ENCODE measurements at regions not wholly inside any gene's neighbourhood (a gene's known extent, or its start where the extent isn't known, plus 50 kb on each side); places are given as distances from the start of the nearest gene placed in this dataset.
"Not testable (repeated sequence)": the region's sequence is repeated elsewhere in the genome, so short reads cannot be mapped to it uniquely, and the experiment has no call there.

- ATAC-seq (no peak), DNase-seq (no peak)
- intact Hi-C loops (cut with DNase I) = no loop called here
These were observed 139.6 kb downstream of the TFAP2B start for GRCh38 chr6:50958148-50958697.

- ATAC-seq (no peak), DNase-seq (no peak)
- intact Hi-C loops (cut with DNase I) = no loop called here
These were observed 140.5 kb downstream of the TFAP2B start for GRCh38 chr6:50959081-50959641.

- no peak for ATAC-seq
- DNase-seq = no peak
- intact Hi-C loops (cut with DNase I) = no loop called here
These were observed 142.9 kb downstream of the TFAP2B start for GRCh38 chr6:50961611-50962010.

GRCh38 chr6:50962213-50962759, 143.6 kb downstream of the TFAP2B start:
- DNase-seq = no peak
- no peak for ATAC-seq
- intact Hi-C loops (cut with DNase I) = no loop called here

GRCh38 chr6:50963952-50964351, 145.3 kb downstream of the TFAP2B start:
- DNase-seq (no peak), ATAC-seq (no peak)
- intact Hi-C loops (cut with DNase I) = no loop called here

GRCh38 chr6:50965495-50965894, 146.8 kb downstream of the TFAP2B start:
- DNase-seq (no peak), ATAC-seq (no peak)
- intact Hi-C loops (cut with DNase I) = no loop called here

- DNase-seq (no peak), ATAC-seq (no peak)
- intact Hi-C loops (cut with DNase I) = no loop called here
These were observed 147.9 kb downstream of the TFAP2B start for GRCh38 chr6:50966532-50966931.

- DNase-seq (no peak), ATAC-seq (no peak)
- intact Hi-C loops (cut with DNase I) = no loop called here
These were observed 148.3 kb downstream of the TFAP2B start for GRCh38 chr6:50966986-50967385.

GRCh38 chr6:50968246-50968645, 149.6 kb downstream of the TFAP2B start:
- ATAC-seq; DNase-seq; intact Hi-C loops (cut with DNase I): not testable (repeated sequence)

- intact Hi-C loops (cut with DNase I) = no loop called here
- ATAC-seq (no peak), DNase-seq (no peak)
These were observed 152.2 kb downstream of the TFAP2B start for GRCh38 chr6:50970908-50971307.

GRCh38 chr6:50973464-50973863, 154.8 kb downstream of the TFAP2B start:
- no peak for DNase-seq
- ATAC-seq = no peak
- intact Hi-C loops (cut with DNase I) = no loop called here

- no peak for ATAC-seq
- DNase-seq = no peak
- intact Hi-C loops (cut with DNase I) = no loop called here
These were observed 155.6 kb downstream of the TFAP2B start for GRCh38 chr6:50974319-50974718.

GRCh38 chr6:50975216-50975615, 156.5 kb downstream of the TFAP2B start:
- DNase-seq = no peak
- no peak for ATAC-seq
- intact Hi-C loops (cut with DNase I) = no loop called here

- ATAC-seq = no peak
- intact Hi-C loops (cut with DNase I) = no loop called here
- no peak for DNase-seq
These were observed 158.2 kb downstream of the TFAP2B start for GRCh38 chr6:50976907-50977306.

- DNase-seq (no peak), ATAC-seq (no peak)
- intact Hi-C loops (cut with DNase I) = no loop called here
These were observed 159.1 kb downstream of the TFAP2B start for GRCh38 chr6:50977796-50978195.

GRCh38 chr6:50978380-50979170, 159.9 kb downstream of the TFAP2B start:
- no peak for ATAC-seq
- intact Hi-C loops (cut with DNase I) = no loop called here
- DNase-seq = no peak

- DNase-seq = no peak
- intact Hi-C loops (cut with DNase I) = no loop called here
- no peak for ATAC-seq
These were observed 160.5 kb downstream of the TFAP2B start for GRCh38 chr6:50979171-50979525.

GRCh38 chr6:50984135-50984534, 165.5 kb downstream of the TFAP2B start:
- intact Hi-C loops (cut with DNase I) = no loop called here
- DNase-seq = no peak
- ATAC-seq = no peak

- DNase-seq (no peak), ATAC-seq (no peak)
- intact Hi-C loops (cut with DNase I) = no loop called here
These were observed 167.6 kb downstream of the TFAP2B start for GRCh38 chr6:50986319-50986718.

- no peak for ATAC-seq
- intact Hi-C loops (cut with DNase I) = no loop called here
- DNase-seq = no peak
These were observed 170.5 kb downstream of the TFAP2B start for GRCh38 chr6:50989123-50989522.
